Heart left ventricle (tissue), 16 donors: ENCODE measurements at regions not wholly inside any gene's neighbourhood (a gene's known extent, or its start where the extent isn't known, plus 50 kb on each side); places are given as distances from the start of the nearest gene placed in this dataset.

ENCODE experiments used
- ATAC-seq, 4 donors: fragments of 200-7000 bp; cut with Tn5 transposase; one replicate each; pipeline ENCODE4 v1.9.1; 2020 to 2022; ENCODE audit warnings: moderate library complexity in 4 of 4, mild to moderate bottlenecking in 3 of 4, moderate number of reproducible peaks in 1 of 4
- DNase-seq, 5 donors: peaks; one replicate each; pipeline ENCODE4 v3.0.0-alpha.2; 2020
- H3K27ac ChIP-seq, 12 donors: fragments of 200-600 bp; sonication (generic) in 4 of 12; one replicate each; pipeline versions ENCODE4 v1.5.0 to v1.8.0; 2016 to 2022; ENCODE audit warnings: mild to moderate bottlenecking in 2 of 12
- H3K27me3 ChIP-seq, 9 donors: fragments of 200-600 bp; sonication (generic) in 2 of 9; one replicate each; pipeline versions ENCODE4 v1.5.1 to v1.8.0; 2016 to 2022; ENCODE audit warnings: mild to moderate bottlenecking in 3 of 9
- H3K36me3 ChIP-seq, 9 donors: fragments of 200-600 bp; sonication (generic) in 2 of 9; one replicate each; pipeline versions ENCODE4 v1.5.0 to v1.8.0; 2018 to 2022; ENCODE audit warnings: mild to moderate bottlenecking in 2 of 9
- H3K4me1 ChIP-seq, 12 donors: fragments of 200-600 bp; sonication (generic) in 4 of 12; one replicate each; pipeline versions ENCODE4 v1.5.0 to v1.8.0; 2016 to 2022; ENCODE audit warnings: mild to moderate bottlenecking in 3 of 12
- H3K4me3 ChIP-seq, 12 donors: fragments of 200-600 bp; sonication (generic) in 4 of 12; one replicate each; pipeline versions ENCODE4 v1.5.0 to v1.8.0; 2017 to 2022; ENCODE audit warnings: mild to moderate bottlenecking in 9 of 12, moderate library complexity in 4 of 12
- H3K9me3 ChIP-seq, 12 donors: fragments of 200-600 bp; sonication (generic) in 4 of 12; one replicate each; pipeline versions ENCODE4 v1.5.0 to v1.8.0; 2016 to 2022; ENCODE audit warnings: mild to moderate bottlenecking in 1 of 12
- POLR2A ChIP-seq, 2 donors: fragments of 450-650 bp; IDR thresholded peaks; one replicate each; pipeline ENCODE4 v1.6.1; 2017; ENCODE audit warnings: antibody characterized with exemption in 2 of 2, mild to moderate bottlenecking in 2 of 2, moderate library complexity in 2 of 2
- WGBS, 4 donors: extraction: QIAGEN DNeasy Blood & Tissue Kit in 2 of 4; methylation state at CpG; one replicate each; pipeline versions ENCODE4 v1.1.5 to v1.1.7; 2013 to 2018; 5-methylcytosine and 5-hydroxymethylcytosine counted together
- intact Hi-C, 10 donors: fragments of 100-400 bp; cut with DNase I; formaldehyde crosslinking; loops; one replicate each; pipeline versions ENCODE4 v1.11.1 to v1.14.2; 2022
- TF ChIP-seq, protein P1 (sequence below), 12 donors: fragments of 200-600 bp; sonication (generic) in 4 of 12; IDR thresholded peaks; one replicate each; pipeline versions ENCODE4 v1.5.0 to v1.8.0; 2018 to 2022; ENCODE audit warnings: antibody characterized with exemption in 12 of 12, mild to moderate bottlenecking in 5 of 12
- donor health status: ischemic (EF 13 %, LVEDD 7.1; RV severe dilation, severe dysfunction).
- donor health status: healthy with polysubstance abuse.
- donor health status: DM: no; HTN: yes; CAD: no.
- donor health status: DM: no; HTN: no; CAD: no.
- donor health status: ischemic (EF 25% LVEDD 6.9; RV normal size, moderate dysfunction).
- donor health status: ischemic (EF 25% LVEDD 5.7; RV mildly dilated, moderate dysfunction).
- donor health status: healthy.
- donor health status: DM: yes; HTN: yes; CAD: no.
- donor health status: ischemic (EF 35%, LVEDD 5.7; RV mildly dilated, moderate dysfunction).
- donor health status: nonischemic (EF 11% LVEDD 7.7; RV severe dilation, severe dysfunction).
- donor health status: DM: yes; HTN: yes; CAD: no.
- donor health status: PGD.
- donor health status: ischemic (EF 29% LVEDD 5.4; RV normal size, mild dysfunction).
- donor health status: nonischemic (EF 23%, LVEDD 6.1; RV moderate dilation, normal function).

DNA sequence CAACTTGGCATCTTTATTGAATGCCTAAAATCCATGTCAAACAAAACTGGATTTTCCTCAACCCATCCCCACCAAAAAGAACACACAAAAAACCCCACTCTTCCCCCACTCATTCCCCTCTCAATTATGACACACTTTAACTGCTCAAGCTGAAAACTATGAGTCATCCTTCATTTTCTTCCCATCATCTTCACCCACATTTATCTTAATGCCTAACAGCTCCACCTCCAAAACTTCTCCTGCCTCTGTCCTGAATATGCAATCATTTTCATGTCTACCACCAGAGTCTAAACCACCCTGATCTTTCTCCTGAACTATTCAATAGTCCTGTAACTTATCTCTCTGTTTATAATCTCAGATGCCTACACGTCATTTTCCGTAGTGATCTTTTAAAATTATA lies 239.7 kb downstream of the BCAT1 start:
- WGBS, 4 donors = 75 to 94% (median 83%) methylated on average over 2 of the region's 2 CpGs
- ATAC-seq (no peak), DNase-seq (no peak)
- TF ChIP-seq, protein P1, sequence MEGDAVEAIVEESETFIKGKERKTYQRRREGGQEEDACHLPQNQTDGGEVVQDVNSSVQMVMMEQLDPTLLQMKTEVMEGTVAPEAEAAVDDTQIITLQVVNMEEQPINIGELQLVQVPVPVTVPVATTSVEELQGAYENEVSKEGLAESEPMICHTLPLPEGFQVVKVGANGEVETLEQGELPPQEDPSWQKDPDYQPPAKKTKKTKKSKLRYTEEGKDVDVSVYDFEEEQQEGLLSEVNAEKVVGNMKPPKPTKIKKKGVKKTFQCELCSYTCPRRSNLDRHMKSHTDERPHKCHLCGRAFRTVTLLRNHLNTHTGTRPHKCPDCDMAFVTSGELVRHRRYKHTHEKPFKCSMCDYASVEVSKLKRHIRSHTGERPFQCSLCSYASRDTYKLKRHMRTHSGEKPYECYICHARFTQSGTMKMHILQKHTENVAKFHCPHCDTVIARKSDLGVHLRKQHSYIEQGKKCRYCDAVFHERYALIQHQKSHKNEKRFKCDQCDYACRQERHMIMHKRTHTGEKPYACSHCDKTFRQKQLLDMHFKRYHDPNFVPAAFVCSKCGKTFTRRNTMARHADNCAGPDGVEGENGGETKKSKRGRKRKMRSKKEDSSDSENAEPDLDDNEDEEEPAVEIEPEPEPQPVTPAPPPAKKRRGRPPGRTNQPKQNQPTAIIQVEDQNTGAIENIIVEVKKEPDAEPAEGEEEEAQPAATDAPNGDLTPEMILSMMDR (IDR thresholded peaks at IDR 0.05) = no peak
- no peak for TF ChIP-seq POLR2A (IDR thresholded peaks at IDR 0.05)
- Histone ChIP-seq H3K27ac (no peak overlapping the region), H3K27me3 (no peaks in the 10 kb centered on the region), H3K4me3 (no peak overlapping the region), H3K36me3 (no peaks in the 10 kb centered on the region), H3K9me3 (no peaks in the 10 kb centered on the region), H3K4me1 (peaks cover 0 to 12% (median 0%) of the 10 kb centered on the region in 12 donors)
- intact Hi-C loops = no loop called here

DNA sequence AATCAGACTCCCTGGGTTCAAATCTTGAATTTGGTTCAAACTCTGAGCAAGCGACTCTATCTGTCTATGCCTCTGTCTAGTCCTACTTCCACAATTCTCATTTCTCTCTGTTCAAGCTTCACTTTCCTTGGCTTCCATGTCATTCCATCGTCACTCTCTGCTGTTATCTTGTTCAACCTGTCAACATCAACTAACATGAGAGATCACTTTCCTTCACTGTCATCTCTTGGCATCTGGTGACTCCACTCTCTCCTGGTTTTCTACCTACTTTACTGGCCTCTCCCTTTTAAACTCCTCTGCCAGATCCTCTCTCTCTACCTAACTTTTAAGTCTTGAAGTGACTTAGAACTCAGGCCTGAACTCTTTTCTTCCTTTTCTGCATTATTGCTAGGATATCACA lies 240.2 kb downstream of the BCAT1 start:
- Histone ChIP-seq H3K9me3 (no peaks in the 10 kb centered on the region), H3K27me3 (no peaks in the 10 kb centered on the region), H3K4me1 (peaks cover 0 to 12% (median 0%) of the 10 kb centered on the region in 12 donors), H3K27ac (no peak overlapping the region), H3K4me3 (no peak overlapping the region), H3K36me3 (no peaks in the 10 kb centered on the region)
- 19 to 46% (median 25%) methylated on average over 2 of the region's 2 CpGs for WGBS, 4 donors
- intact Hi-C loops = no loop called here
- TF ChIP-seq, protein P1 (IDR thresholded peaks at IDR 0.05) = no peak
- no peak for TF ChIP-seq POLR2A (IDR thresholded peaks at IDR 0.05)
- DNase-seq = no peak
- ATAC-seq = no peak

DNA sequence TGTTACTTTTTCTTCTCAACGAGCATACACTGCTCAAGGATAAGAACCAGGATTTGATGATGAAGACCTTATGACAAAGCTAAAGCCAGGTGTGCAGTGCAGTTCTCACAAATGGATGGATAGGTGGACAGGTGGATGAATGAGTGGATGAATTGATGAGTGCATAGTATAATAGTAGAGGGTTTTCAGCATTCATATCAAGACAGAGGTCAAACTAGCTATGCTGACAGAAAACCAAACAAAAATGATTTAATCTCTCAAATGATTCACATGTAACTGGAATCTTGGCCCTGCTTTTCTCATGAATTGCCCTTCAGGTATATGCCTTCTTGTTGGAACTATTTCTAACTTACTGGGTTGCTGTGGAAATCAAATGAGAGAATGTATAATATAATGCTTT lies 240.9 kb downstream of the BCAT1 start:
- no peak for DNase-seq
- Histone ChIP-seq H3K36me3 (no peaks in the 10 kb centered on the region), H3K27me3 (no peaks in the 10 kb centered on the region), H3K9me3 (no peaks in the 10 kb centered on the region), H3K27ac (no peak overlapping the region), H3K4me1 (peaks cover 0 to 12% (median 0%) of the 10 kb centered on the region in 12 donors), H3K4me3 (no peak overlapping the region)
- WGBS, 4 donors = 0 to 40% (median 1%) methylated on average over 1 of the region's 1 CpG
- intact Hi-C loops = no loop called here
- TF ChIP-seq, protein P1 (IDR thresholded peaks at IDR 0.05) = no peak
- TF ChIP-seq POLR2A (IDR thresholded peaks at IDR 0.05) = no peak
- no peak for ATAC-seq

DNA sequence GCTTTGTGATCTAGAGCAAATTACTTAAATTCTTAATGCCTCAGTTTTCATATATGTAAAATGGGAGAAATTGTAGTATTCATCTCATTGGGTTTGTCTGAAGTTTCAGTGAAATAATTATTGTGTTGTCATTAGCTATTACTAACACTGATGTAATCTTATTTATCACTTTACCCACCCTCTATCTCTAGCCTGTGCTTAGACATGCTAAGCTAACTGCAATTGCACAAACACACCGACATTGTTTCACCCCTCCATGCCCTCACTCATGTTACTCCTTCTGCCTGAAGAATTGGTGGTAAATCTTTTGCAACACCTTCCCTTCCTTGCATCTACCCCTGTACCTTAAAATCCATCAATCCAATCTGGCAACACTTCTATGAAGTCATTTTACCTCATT lies 241.6 kb downstream of the BCAT1 start:
- intact Hi-C loops = no loop called here
- no peak overlapping the region for H3K4me3 ChIP-seq
- H3K4me1 ChIP-seq = peaks cover 0 to 12% (median 0%) of the 10 kb centered on the region in 12 donors
- H3K27me3 ChIP-seq = no peaks in the 10 kb centered on the region
- no peak overlapping the region for H3K27ac ChIP-seq
- DNase-seq = no peak
- H3K9me3 ChIP-seq = no peaks in the 10 kb centered on the region
- no peak for ATAC-seq
- H3K36me3 ChIP-seq = no peaks in the 10 kb centered on the region
- TF ChIP-seq POLR2A (IDR thresholded peaks at IDR 0.05) = no peak
- TF ChIP-seq, protein P1 (IDR thresholded peaks at IDR 0.05) = no peak
- 68 to 88% (median 84%) methylated on average over 1 of the region's 1 CpG for WGBS, 4 donors
